HCT116 (cell line): ENCODE measurements at regions not wholly inside any gene's neighbourhood (a gene's known extent, or its start where the extent isn't known, plus 50 kb on each side); places are given as distances from the start of the nearest gene placed in this dataset.
"Not testable (repeated sequence)": the region's sequence is repeated elsewhere in the genome, so short reads cannot be mapped to it uniquely, and the experiment has no call there.

ENCODE experiments used
- ATAC-seq: fragments of 200-7000 bp; cut with Tn5 transposase; 2 replicates; pipeline ENCODE4 v1.9.1; 2020; ENCODE audit warnings: mild to moderate bottlenecking, moderate library complexity
- BruUV-seq: library from RNA; stranded (reverse); fragments of 400-500 nt; replicated peaks from 2 replicates; lab custom pipeline; 2021; lab: Mats Ljungman, UMichigan
- CTCF ChIA-PET: fragments of 300-600 bp; sonication (Branson Sonifier 250); formaldehyde crosslinking; loops from one replicate; lab custom pipeline; 2021; ENCODE audit warnings: antibody characterized with exemption; lab: Charles Lee
- POLR2A ChIA-PET: fragments of 300-600, 350-600 bp; sonication (Branson Sonifier 250); formaldehyde crosslinking; loops from one replicate; lab custom pipeline; 2021; ENCODE audit warnings: antibody characterized with exemption; lab: Charles Lee
- RAD21 ChIA-PET, 2 experiments: fragments of 300-600 bp; sonication (Branson Sonifier 250); formaldehyde crosslinking; loops; one replicate each; lab custom pipeline; 2023; ENCODE audit warnings: low total read pairs in 2 of 2; ENCODE audit not compliant: uncharacterized antibody in 2 of 2, unreplicated experiment in 2 of 2, low non-redundant PET in 1 of 2; lab: Charles Lee
- DNase-seq: peaks from one replicate; pipeline ENCODE4 v3.0.0-alpha.2; 2010; ENCODE audit warnings: low read depth, low spot score
- H2AFZ ChIP-seq: fragments of 200-600 bp; shearing (Covaris generic), sonication (generic); 2 replicates; pipeline ENCODE4 v1.6.1; 2017; ENCODE audit warnings: low read depth, mixed run types, mixed read lengths, antibody characterized with exemption, low read length; ENCODE audit not compliant: poor library complexity, severe bottlenecking
- H3K27ac ChIP-seq: 2 replicates; pipeline ENCODE4 v1.5.1; 2012; ENCODE audit warnings: low read depth, low read length
- H3K27me3 ChIP-seq: fragments of 200-600 bp; sonication (generic); 2 replicates; pipeline ENCODE4 v1.6.1; 2016; ENCODE audit warnings: mixed run types, low read length, mixed read lengths; ENCODE audit not compliant: insufficient read depth
- H3K36me3 ChIP-seq, 2 experiments: fragments of 200-500 bp in 1 of 2; fragments of 200-600 bp in 1 of 2; sonication (Bioruptor generic) in 1 of 2; sonication (generic) in 1 of 2; 2 replicates each; pipeline versions ENCODE4 v1.5.1 to v1.6.1; 2014 to 2016; ENCODE audit warnings: low read length in 2 of 2, inconsistent platforms in 1 of 2, mixed read lengths in 1 of 2, mixed run types in 1 of 2; ENCODE audit not compliant: insufficient read depth in 2 of 2, control insufficient read depth in 1 of 2
- H3K4me1 ChIP-seq, 2 experiments: fragments of 200-600 bp in 1 of 2; sonication (generic) in 1 of 2; 2 replicates each; pipeline versions ENCODE4 v1.5.1 to v1.6.1; 2012 to 2017; ENCODE audit warnings: low read length in 2 of 2, inconsistent platforms in 1 of 2, mild to moderate bottlenecking in 1 of 2, mixed read lengths in 1 of 2, mixed run types in 1 of 2, moderate library complexity in 1 of 2; ENCODE audit not compliant: insufficient read depth in 2 of 2, control insufficient read depth in 1 of 2
- H3K4me2 ChIP-seq: fragments of 200-600 bp; sonication (generic); 2 replicates; pipeline ENCODE4 v1.6.1; 2017; ENCODE audit warnings: mixed run types, low read length, mixed read lengths
- H3K4me3 ChIP-seq, 2 experiments: fragments of 200-600 bp in 1 of 2; sonication (generic) in 1 of 2; replicated peaks in 1 of 2; 2 replicates each; pipeline ENCODE4 v1.5.1; 2011 to 2016; ENCODE audit warnings: low read length in 2 of 2, control low read depth in 1 of 2, low read depth in 1 of 2, mild to moderate bottlenecking in 1 of 2, mixed read lengths in 1 of 2, mixed run types in 1 of 2
- H3K79me2 ChIP-seq: fragments of 200-600 bp; sonication (generic); 2 replicates; pipeline ENCODE4 v1.6.1; 2017; ENCODE audit warnings: mild to moderate bottlenecking, mixed run types, low read length, moderate library complexity, mixed read lengths; ENCODE audit not compliant: insufficient read depth
- H3K9ac ChIP-seq: fragments of 200-600 bp; sonication (generic); 2 replicates; pipeline ENCODE4 v1.6.1; 2016; ENCODE audit warnings: low read length, mixed read lengths
- H3K9me2 ChIP-seq: fragments of 200-600 bp; sonication (generic), shearing (Covaris generic); 2 replicates; pipeline ENCODE4 v1.6.1; 2017; ENCODE audit warnings: mixed run types, mild to moderate bottlenecking, moderate library complexity; ENCODE audit not compliant: insufficient read depth
- H3K9me3 ChIP-seq, 2 experiments: fragments of 200-500 bp in 1 of 2; fragments of 200-600 bp in 1 of 2; sonication (Bioruptor generic) in 1 of 2; sonication (generic) in 1 of 2; 2 replicates each; pipeline ENCODE4 v1.6.1; 2014 to 2017; ENCODE audit warnings: low read length in 2 of 2, mixed read lengths in 2 of 2, inconsistent platforms in 1 of 2, low read depth in 1 of 2, mild to moderate bottlenecking in 1 of 2, mixed run types in 1 of 2, moderate library complexity in 1 of 2; ENCODE audit not compliant: control insufficient read depth in 1 of 2, insufficient read depth in 1 of 2
- H4K20me1 ChIP-seq: fragments of 200-600 bp; sonication (generic), shearing (Covaris generic); 2 replicates; pipeline ENCODE4 v1.6.1; 2017; ENCODE audit warnings: mixed run types, mild to moderate bottlenecking, moderate library complexity; ENCODE audit not compliant: insufficient read depth
- intact Hi-C: fragments of 100-400 bp; cut with micrococcal nuclease; formaldehyde crosslinking; loops from 2 replicates; pipeline ENCODE4 v1.10.0; 2022

GRCh38 chr14:19052977-19053376 lies 85.7 kb downstream of the POTEM start:
- H3K27ac ChIP-seq, H3K79me2 ChIP-seq, H4K20me1 ChIP-seq, H3K9ac ChIP-seq, H3K36me3 ChIP-seq, H3K27me3 ChIP-seq, H3K9me3 ChIP-seq, CTCF ChIA-PET, intact Hi-C loops, H3K4me1 ChIP-seq, H3K4me2 ChIP-seq, ATAC-seq, DNase-seq, H2AFZ ChIP-seq, RAD21 ChIA-PET, POLR2A ChIA-PET, H3K4me3 ChIP-seq, BruUV-seq, H3K9me2 ChIP-seq: not testable (repeated sequence)

- H3K9ac ChIP-seq, H3K4me3 ChIP-seq, H3K27me3 ChIP-seq, BruUV-seq, H3K4me2 ChIP-seq, RAD21 ChIA-PET, DNase-seq, H3K79me2 ChIP-seq, H3K27ac ChIP-seq, H4K20me1 ChIP-seq, H3K4me1 ChIP-seq, H2AFZ ChIP-seq, CTCF ChIA-PET, POLR2A ChIA-PET, intact Hi-C loops, H3K9me2 ChIP-seq, H3K36me3 ChIP-seq, H3K9me3 ChIP-seq: not testable (repeated sequence)
- ATAC-seq = peak; percentile 77
These were observed 86.3 kb downstream of the POTEM start for GRCh38 chr14:19053426-19054050.

- H4K20me1 ChIP-seq, DNase-seq, RAD21 ChIA-PET, POLR2A ChIA-PET, H3K4me1 ChIP-seq, H3K4me3 ChIP-seq, H3K9me3 ChIP-seq, H3K36me3 ChIP-seq, intact Hi-C loops, CTCF ChIA-PET, H3K79me2 ChIP-seq, H3K4me2 ChIP-seq, H3K27me3 ChIP-seq, H3K9me2 ChIP-seq, H3K9ac ChIP-seq, H2AFZ ChIP-seq, H3K27ac ChIP-seq, BruUV-seq, ATAC-seq: not testable (repeated sequence)
These were observed 87.0 kb downstream of the POTEM start for GRCh38 chr14:19054108-19054721.

- H3K27me3 ChIP-seq, H3K4me3 ChIP-seq, H3K79me2 ChIP-seq, H2AFZ ChIP-seq, H3K4me1 ChIP-seq, RAD21 ChIA-PET, H3K4me2 ChIP-seq, BruUV-seq, H3K9me3 ChIP-seq, H3K9me2 ChIP-seq, H3K9ac ChIP-seq, H4K20me1 ChIP-seq, H3K36me3 ChIP-seq, intact Hi-C loops, CTCF ChIA-PET, POLR2A ChIA-PET, H3K27ac ChIP-seq, DNase-seq: not testable (repeated sequence)
- ATAC-seq = peak; percentile 52; the same call in 1 of the 2 replicates
These were observed 87.7 kb downstream of the POTEM start for GRCh38 chr14:19054934-19055333.
